COLO668 (cell line): ENCODE measurements at regions not wholly inside any gene's neighbourhood (a gene's known extent, or its start where the extent isn't known, plus 50 kb on each side); places are given as distances from the start of the nearest gene placed in this dataset.
"Not testable (repeated sequence)": the region's sequence is repeated elsewhere in the genome, so short reads cannot be mapped to it uniquely, and the experiment has no call there.

Experiments
- DNase-seq: peaks from one replicate; lab custom pipeline; 2025; ENCODE audit not compliant: unreplicated experiment; lab: John Stamatoyannopoulos, UW

- DNase-seq: no peak
These were observed 488.0 kb downstream of the BCKDHB start for GRCh38 chr6:80594461-80594860.

- DNase-seq: no peak
These were observed 486.0 kb downstream of the BCKDHB start for GRCh38 chr6:80592436-80592835.

- DNase-seq: no peak
These were observed 479.8 kb downstream of the BCKDHB start for GRCh38 chr6:80586242-80586641.

GRCh38 chr6:80579391-80580023 is 473.0 kb downstream of the BCKDHB start:
- DNase-seq: no peak

- DNase-seq: not testable (repeated sequence)
These were observed 466.8 kb downstream of the BCKDHB start for GRCh38 chr6:80573320-80573719.

GRCh38 chr6:80566361-80566760 is 459.9 kb downstream of the BCKDHB start:
- DNase-seq: no peak

- DNase-seq: no peak
These were observed 446.7 kb downstream of the BCKDHB start for GRCh38 chr6:80553071-80553740.

GRCh38 chr6:80550748-80551147 is 444.3 kb downstream of the BCKDHB start:
- DNase-seq: no peak

- no peak for DNase-seq
These were observed 443.8 kb downstream of the BCKDHB start for GRCh38 chr6:80550281-80550680.

GRCh38 chr6:80548532-80548931 is 442.1 kb downstream of the BCKDHB start:
- DNase-seq: no peak

GRCh38 chr6:80547827-80548226 is 441.4 kb downstream of the BCKDHB start:
- no peak for DNase-seq

GRCh38 chr6:80544976-80545722 is 438.7 kb downstream of the BCKDHB start:
- no peak for DNase-seq

GRCh38 chr6:80544555-80544954 is 438.1 kb downstream of the BCKDHB start:
- no peak for DNase-seq

- DNase-seq: no peak
These were observed 437.2 kb downstream of the BCKDHB start for GRCh38 chr6:80543598-80544222.

- DNase-seq: no peak
These were observed 436.7 kb downstream of the BCKDHB start for GRCh38 chr6:80543151-80543550.

GRCh38 chr6:80541886-80542285 is 435.4 kb downstream of the BCKDHB start:
- DNase-seq: no peak

GRCh38 chr6:80541181-80541580 is 434.7 kb downstream of the BCKDHB start:
- no peak for DNase-seq

- DNase-seq: no peak
These were observed 434.2 kb downstream of the BCKDHB start for GRCh38 chr6:80540700-80541099.

GRCh38 chr6:80537118-80537972 is 430.9 kb downstream of the BCKDHB start:
- no peak for DNase-seq

- peak; percentile 5 for DNase-seq
These were observed 429.6 kb downstream of the BCKDHB start for GRCh38 chr6:80535914-80536565.
